Fibroblast of the aortic adventitia (primary cell): ENCODE measurements at regions not wholly inside any gene's neighbourhood (a gene's known extent, or its start where the extent isn't known, plus 50 kb on each side); places are given as distances from the start of the nearest gene placed in this dataset.

Source experiments
- DNase-seq: peaks from one replicate; pipeline ENCODE4 v3.0.0-alpha.2; 2010; ENCODE audit warnings: low read depth
- H3K4me3 ChIP-seq: 2 replicates; pipeline ENCODE4 v1.5.1; 2011; ENCODE audit warnings: low read depth, mild to moderate bottlenecking, control low read depth, low read length, moderate library complexity
- CTCF ChIP-seq: IDR thresholded peaks from 2 replicates; pipeline ENCODE4 v1.5.1; 2011; ENCODE audit warnings: mild to moderate bottlenecking, low read length, control low read depth, inconsistent platforms; ENCODE audit not compliant: insufficient read depth

- no peak overlapping the region for H3K4me3 ChIP-seq
- TF ChIP-seq CTCF: no peak
- DNase-seq: no peak
Observed at GRCh38 chr13:107811233-107812013, 403.9 kb downstream of the LIG4 start.

GRCh38 chr13:107809125-107809524, 406.2 kb downstream of the LIG4 start:
- no peak overlapping the region for H3K4me3 ChIP-seq
- no peak for TF ChIP-seq CTCF
- DNase-seq: peak; percentile 4

GRCh38 chr13:107808389-107808788, 406.9 kb downstream of the LIG4 start:
- no peak for TF ChIP-seq CTCF
- no peak overlapping the region for H3K4me3 ChIP-seq
- peak; percentile 31 for DNase-seq

- no peak overlapping the region for H3K4me3 ChIP-seq
- peak; percentile 11 for DNase-seq
- no peak for TF ChIP-seq CTCF
Observed at GRCh38 chr13:107807306-107808073, 407.8 kb downstream of the LIG4 start.

- no peak for TF ChIP-seq CTCF
- no peak overlapping the region for H3K4me3 ChIP-seq
- no peak for DNase-seq
Observed at GRCh38 chr13:107806726-107807125, 408.6 kb downstream of the LIG4 start.

GRCh38 chr13:107803822-107804495, 411.4 kb downstream of the LIG4 start:
- no peak for TF ChIP-seq CTCF
- DNase-seq: no peak
- H3K4me3 ChIP-seq: no peak overlapping the region
